ENCODE measurements at regions not wholly inside any gene's neighbourhood (a gene's known extent, or its start where the extent isn't known, plus 50 kb on each side); places are given as distances from the start of the nearest gene placed in this dataset.

GRCh38 chr13:64755961-64756360, 2474.2 kb downstream of the PCDH9 start:
- no peak for TF ChIP-seq CTCF (IDR thresholded peaks at IDR 0.05)
- Mint-ChIP-seq H3K4me1 (ENCODE audit: low read depth) (peaks cover 18% of the 10 kb centered on the region), H3K9me3 (no peaks in the 10 kb centered on the region), H3K4me3 (no peak overlapping the region), H3K27me3 (ENCODE audit: insufficient read depth) (no peaks in the 10 kb centered on the region; the same call in 1 of the 2 replicates), H3K27ac (no peak overlapping the region), H3K36me3 (ENCODE audit: low read depth) (no peaks in the 10 kb centered on the region)
- no peak for DNase-seq

GRCh38 chr13:64753233-64754000, 2476.7 kb downstream of the PCDH9 start:
- no peak for TF ChIP-seq CTCF (IDR thresholded peaks at IDR 0.05)
- Mint-ChIP-seq H3K27ac (no peak overlapping the region), H3K4me1 (ENCODE audit: low read depth) (peaks cover 9% of the 10 kb centered on the region), H3K4me3 (no peak overlapping the region), H3K9me3 (no peaks in the 10 kb centered on the region), H3K27me3 (ENCODE audit: insufficient read depth) (no peaks in the 10 kb centered on the region; the same call in 1 of the 2 replicates), H3K36me3 (ENCODE audit: low read depth) (no peaks in the 10 kb centered on the region)
- DNase-seq: no peak

DNA sequence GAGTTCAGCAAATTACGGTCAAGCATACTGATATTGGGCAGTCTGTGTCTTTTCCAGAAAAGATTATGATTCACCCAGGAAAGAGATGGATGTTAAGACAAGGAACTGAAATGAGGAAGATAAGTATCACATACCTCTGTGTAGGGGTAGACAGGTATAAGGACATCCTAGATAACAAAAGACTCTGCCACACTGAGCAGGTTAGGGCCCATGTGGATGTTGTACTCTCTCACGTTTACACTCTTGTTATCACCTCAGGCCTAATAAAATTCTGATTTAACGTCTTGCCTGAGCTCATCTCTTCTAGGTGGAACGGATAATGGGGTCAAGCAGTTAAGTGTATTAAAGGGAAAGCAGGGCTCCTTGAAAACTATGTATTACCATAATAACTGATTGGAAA, 2480.8 kb downstream of the PCDH9 start:
- no peak for DNase-seq
- H3K4me3 Mint-ChIP-seq: no peak overlapping the region
- peaks cover 6% of the 10 kb centered on the region for H3K4me1 Mint-ChIP-seq (ENCODE audit: low read depth)
- TF ChIP-seq CTCF (IDR thresholded peaks at IDR 0.05): no peak
- H3K27ac Mint-ChIP-seq: no peak overlapping the region
- H3K9me3 Mint-ChIP-seq: no peaks in the 10 kb centered on the region
- H3K36me3 Mint-ChIP-seq (ENCODE audit: low read depth): no peaks in the 10 kb centered on the region
- no peaks in the 10 kb centered on the region; the same call in 1 of the 2 replicates for H3K27me3 Mint-ChIP-seq (ENCODE audit: insufficient read depth)

- Mint-ChIP-seq H3K36me3 (ENCODE audit: low read depth) (no peaks in the 10 kb centered on the region), H3K9me3 (no peaks in the 10 kb centered on the region), H3K4me1 (ENCODE audit: low read depth) (no peaks in the 10 kb centered on the region), H3K27me3 (ENCODE audit: insufficient read depth) (no peaks in the 10 kb centered on the region; the same call in 1 of the 2 replicates), H3K4me3 (no peak overlapping the region), H3K27ac (no peak overlapping the region)
- no peak for DNase-seq
- no peak for TF ChIP-seq CTCF (IDR thresholded peaks at IDR 0.05)
These were observed 2483.3 kb downstream of the PCDH9 start for GRCh38 chr13:64746845-64747244.

- Mint-ChIP-seq H3K27me3 (ENCODE audit: insufficient read depth) (no peaks in the 10 kb centered on the region), H3K4me1 (ENCODE audit: low read depth) (no peaks in the 10 kb centered on the region), H3K4me3 (no peak overlapping the region), H3K36me3 (ENCODE audit: low read depth) (peaks cover 23% of the 10 kb centered on the region), H3K27ac (no peak overlapping the region), H3K9me3 (peaks cover 12% of the 10 kb centered on the region)
- TF ChIP-seq CTCF (IDR thresholded peaks at IDR 0.05): no peak
- DNase-seq: no peak
These were observed 2489.6 kb downstream of the PCDH9 start for GRCh38 chr13:64740493-64740892.
